HepG2 (cell line): ENCODE measurements at regions not wholly inside any gene's neighbourhood (a gene's known extent, or its start where the extent isn't known, plus 50 kb on each side); places are given as distances from the start of the nearest gene placed in this dataset.

Source experiments
- ATAC-seq: fragments of 200-7000 bp; cut with Tn5 transposase; 3 replicates; pipeline ENCODE4 v1.9.1; 2020; ENCODE audit warnings: mild to moderate bottlenecking, moderate library complexity
- BruUV-seq: library from RNA; stranded (reverse); fragments of 400-500 nt; replicated peaks from 2 replicates; lab custom pipeline; 2021; lab: Mats Ljungman, UMichigan
- CTCF ChIA-PET: fragments of 300-600 bp; formaldehyde crosslinking; extraction: SDS; loops from one replicate; lab custom pipeline; 2021; ENCODE audit warnings: low total read pairs, inconsistent platforms, low intra/inter-chr PET ratio; lab: Yijun Ruan, JAX
- POLR2A ChIA-PET: fragments of 350-600 bp; sonication (Branson Sonifier 250); formaldehyde crosslinking; loops from one replicate; lab custom pipeline; 2020; ENCODE audit warnings: antibody characterized with exemption, inconsistent platforms; lab: Yijun Ruan, JAX
- DNase-seq: peaks from one replicate; pipeline ENCODE4 v3.0.0-alpha.2; 2015; ENCODE audit warnings: low spot score
- FAIRE-seq: peaks from 3 replicates; lab custom pipeline; 2011; peaks lifted over from hg19 to GRCh38; lab: Jason Lieb, UNC
- H2AFZ ChIP-seq: one replicate; pipeline ENCODE4 v1.6.1; 2011; ENCODE audit warnings: low read length, inconsistent platforms
- H3K27ac ChIP-seq: fragments of 300-600 bp; 3 replicates; pipeline ENCODE4 v1.8.0; 2011; ENCODE audit warnings: mixed run types, mild to moderate bottlenecking, mixed read lengths, low read length, inconsistent platforms; ENCODE audit not compliant: insufficient read depth; ENCODE audit errors: extremely low read length
- H3K27me3 ChIP-seq, 2 experiments: fragments of 200-600 bp in 1 of 2; 2 replicates in 1 of 2; 3 replicates in 1 of 2; pipeline versions ENCODE4 v1.6.0 to v1.8.0; 2011; ENCODE audit warnings: low read length in 2 of 2, mild to moderate bottlenecking in 2 of 2, moderate library complexity in 2 of 2, inconsistent platforms in 1 of 2; ENCODE audit not compliant: insufficient read depth in 2 of 2, control insufficient read depth in 1 of 2
- H3K36me3 ChIP-seq, 2 experiments: fragments of 200-600 bp in 1 of 2; replicated peaks in 1 of 2; 2 replicates in 1 of 2; 3 replicates in 1 of 2; pipeline versions ENCODE4 v1.5.1 to v1.8.0; 2011; ENCODE audit warnings: low read length in 2 of 2, inconsistent platforms in 1 of 2; ENCODE audit not compliant: insufficient read depth in 2 of 2, control insufficient read depth in 1 of 2
- H3K4me1 ChIP-seq: 2 replicates; pipeline ENCODE4 v1.5.1; 2012; ENCODE audit warnings: low read length, inconsistent platforms; ENCODE audit not compliant: insufficient read depth
- H3K4me2 ChIP-seq: 2 replicates; pipeline ENCODE4 v1.6.0; 2011; ENCODE audit warnings: low read depth, low read length, inconsistent platforms
- H3K4me3 ChIP-seq, 3 experiments: fragments of 200-600 bp in 1 of 3; sonication (generic), shearing (Covaris generic) in 1 of 3; replicated peaks in 1 of 3; 2 replicates each; pipeline ENCODE4 v1.5.1; 2011 to 2016; ENCODE audit warnings: low read length in 3 of 3, inconsistent platforms in 2 of 3, low read depth in 2 of 3, mild to moderate bottlenecking in 2 of 3, control low read depth in 1 of 3, mixed read lengths in 1 of 3; ENCODE audit not compliant: insufficient read depth in 1 of 3
- H3K79me2 ChIP-seq: one replicate; pipeline ENCODE4 v1.6.1; 2011; ENCODE audit warnings: low read length, inconsistent platforms; ENCODE audit not compliant: insufficient read depth
- H3K9ac ChIP-seq: 2 replicates; pipeline ENCODE4 v1.6.0; 2011; ENCODE audit warnings: mild to moderate bottlenecking, low read depth, low read length, inconsistent platforms; ENCODE audit not compliant: insufficient read depth
- H3K9me3 ChIP-seq: 2 replicates; pipeline ENCODE4 v1.5.1; 2012; ENCODE audit warnings: mild to moderate bottlenecking, low read length
- H4K20me1 ChIP-seq: 2 replicates; pipeline ENCODE4 v1.6.0; 2011; ENCODE audit warnings: inconsistent platforms, mild to moderate bottlenecking, low read length, moderate library complexity; ENCODE audit not compliant: insufficient read depth
- ARID4A ChIP-seq: sonication (generic); formaldehyde crosslinking; IDR thresholded peaks from 2 replicates; pipeline ENCODE4 v1.5.0; 2020; ENCODE audit warnings: mild to moderate bottlenecking, missing genetic modification reagents, borderline replicate concordance
- BCLAF1 ChIP-seq: fragments of 450-650 bp; IDR thresholded peaks from 2 replicates; pipeline ENCODE4 v1.6.1; 2017; ENCODE audit warnings: mild to moderate bottlenecking
- MNT ChIP-seq: fragments of 450-650 bp; IDR thresholded peaks from 2 replicates; pipeline ENCODE4 v1.6.1; 2016
- PAF1 ChIP-seq: IDR thresholded peaks from 2 replicates; pipeline ENCODE4 v1.6.1; 2016; ENCODE audit warnings: missing genetic modification reagents, missing compliant biosample characterization
- SKIL ChIP-seq: sonication (generic); formaldehyde crosslinking; IDR thresholded peaks from 2 replicates; pipeline ENCODE4 v1.8.0; 2022; ENCODE audit warnings: missing genetic modification reagents, mild to moderate bottlenecking, moderate library complexity, borderline replicate concordance
- SP140L ChIP-seq: sonication (generic); formaldehyde crosslinking; IDR thresholded peaks from 2 replicates; pipeline ENCODE4 v1.4.0; 2020; ENCODE audit warnings: missing genetic modification reagents, borderline replicate concordance
- TERF1 ChIP-seq: sonication (generic); formaldehyde crosslinking; IDR thresholded peaks from 2 replicates; pipeline ENCODE4 v1.8.0; 2022; ENCODE audit warnings: mild to moderate bottlenecking, missing genetic modification reagents, moderate library complexity
- ZBTB42 ChIP-seq: sonication (generic); formaldehyde crosslinking; IDR thresholded peaks from 2 replicates; pipeline ENCODE4 v1.5.0; 2020; ENCODE audit warnings: mild to moderate bottlenecking, missing genetic modification reagents
- ZNF18 ChIP-seq: sonication (generic); formaldehyde crosslinking; IDR thresholded peaks from 2 replicates; pipeline ENCODE4 v1.8.0; 2022; ENCODE audit warnings: mild to moderate bottlenecking, missing genetic modification reagents; ENCODE audit not compliant: insufficient replicate concordance
- ZNF747 ChIP-seq: sonication (generic); formaldehyde crosslinking; IDR thresholded peaks from 2 replicates; pipeline ENCODE4 v1.8.1; 2023; ENCODE audit warnings: missing genetic modification reagents, mild to moderate bottlenecking, borderline replicate concordance
- WGBS: methylation state at CpG from one replicate; pipeline ENCODE4 v1.1.6; 2017; ENCODE audit warnings: low lambda C conversion rate; 5-methylcytosine and 5-hydroxymethylcytosine counted together
- in situ Hi-C: cut with HindIII; loops from 2 replicates; pipeline ENCODE4 v1.10.0; 2017; ENCODE audit warnings: low pct_unique_long_range_greater_than_20kb; ENCODE audit not compliant: extremely low pct_ligation_motif_present
- intact Hi-C: fragments of 100-400 bp; cut with micrococcal nuclease; formaldehyde crosslinking; loops from one replicate; pipeline ENCODE4 v1.10.0; 2022; ENCODE audit not compliant: unreplicated experiment

GRCh38 chr3:34102288-34102687, 303.9 kb downstream of the PDCD6IP start:
- H3K27me3 ChIP-seq = no peaks in the 10 kb centered on the region
- H3K36me3 ChIP-seq = no peaks in the 10 kb centered on the region
- no peak overlapping the region for H3K4me2 ChIP-seq
- H3K27ac ChIP-seq = no peak overlapping the region
- no TSS peak for BruUV-seq
- WGBS = 5% methylated on average over 4 of the region's 4 CpGs
- H3K9me3 ChIP-seq = no peaks in the 10 kb centered on the region
- DNase-seq (no peak), ATAC-seq (no peak), FAIRE-seq (no peak)
- CTCF ChIA-PET = no interaction called here
- no peaks in the 10 kb centered on the region for H4K20me1 ChIP-seq
- no peaks in the 10 kb centered on the region for H3K79me2 ChIP-seq
- POLR2A ChIA-PET = no interaction called here
- H3K4me3 ChIP-seq = no peak overlapping the region
- no peak overlapping the region for H3K9ac ChIP-seq
- intact Hi-C loops (no loop called here), in situ Hi-C loops (no loop called here)
- no peak overlapping the region for H2AFZ ChIP-seq
- H3K4me1 ChIP-seq = no peaks in the 10 kb centered on the region
- no peak for TF ChIP-seq ZNF747 (CRISPR knock-in tag)
- TF ChIP-seq SP140L (CRISPR knock-in tag) = no peak
- no peak for TF ChIP-seq MNT
- TF ChIP-seq ZBTB42 (CRISPR knock-in tag) = no peak
- TF ChIP-seq BCLAF1 = no peak
- no peak for TF ChIP-seq PAF1
- no peak for TF ChIP-seq SKIL
- no peak for TF ChIP-seq ARID4A
- TF ChIP-seq ZNF18 = no peak
- TF ChIP-seq TERF1 (CRISPR knock-in tag) = no peak
